T-helper 2 cell treated with Interferon-gamma antibody and Interleukin-4, amounts not matched to agents 100 ng/mL and 5 ng/mL, for 36 hours (primary cell): ENCODE measurements at regions not wholly inside any gene's neighbourhood (a gene's known extent, or its start where the extent isn't known, plus 50 kb on each side); places are given as distances from the start of the nearest gene placed in this dataset.

Experiments used
- intact Hi-C: fragments of 100-400 bp; cut with micrococcal nuclease; formaldehyde crosslinking; loops from one replicate; pipeline ENCODE4 v1.15.1; 2023

- intact Hi-C loops = no loop called here
Measured at GRCh38 chr20:50242548-50242862, 51.9 kb downstream of the CEBPB start.

- intact Hi-C loops = no loop called here
Measured at GRCh38 chr20:50242863-50243609, 52.4 kb downstream of the CEBPB start.

DNA sequence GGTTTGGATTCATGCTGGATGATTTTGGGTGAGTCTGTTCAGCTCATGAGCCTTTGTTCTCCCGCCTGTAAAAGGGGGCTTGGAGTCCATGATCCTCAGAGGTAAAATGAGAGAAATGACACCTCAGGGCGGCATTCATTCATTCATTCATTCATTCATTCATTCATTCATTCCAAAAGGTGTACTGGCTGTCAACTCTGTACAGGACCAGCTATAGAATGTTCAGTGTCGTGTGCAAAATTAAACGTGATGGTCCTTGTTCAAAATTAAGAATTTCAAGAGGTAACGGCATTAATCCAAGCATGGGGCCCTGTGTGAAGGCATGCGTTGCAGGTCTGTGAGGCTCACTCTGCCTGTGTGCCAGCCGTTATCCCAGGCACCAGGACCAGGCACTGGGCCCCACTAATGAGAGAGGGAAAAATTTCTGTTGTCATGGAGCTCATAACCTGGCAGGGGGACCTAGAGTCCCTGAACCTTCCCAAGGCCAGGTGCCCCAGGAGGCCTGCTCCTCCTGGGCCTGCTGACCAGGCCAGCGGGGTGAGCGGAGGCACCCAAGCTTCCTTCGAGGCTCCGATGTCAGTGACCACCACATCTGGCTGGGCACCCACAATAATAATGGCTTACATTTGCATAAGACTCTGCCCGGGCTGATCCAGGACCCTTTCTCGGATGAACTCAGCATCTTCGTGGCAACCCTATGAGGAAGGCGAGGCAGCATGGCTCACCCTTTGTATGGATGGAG is 53.2 kb downstream of the CEBPB start:
- intact Hi-C loops = no loop called here

- intact Hi-C loops = no loop called here
Measured at GRCh38 chr20:50244352-50245149, 53.9 kb downstream of the CEBPB start.

DNA sequence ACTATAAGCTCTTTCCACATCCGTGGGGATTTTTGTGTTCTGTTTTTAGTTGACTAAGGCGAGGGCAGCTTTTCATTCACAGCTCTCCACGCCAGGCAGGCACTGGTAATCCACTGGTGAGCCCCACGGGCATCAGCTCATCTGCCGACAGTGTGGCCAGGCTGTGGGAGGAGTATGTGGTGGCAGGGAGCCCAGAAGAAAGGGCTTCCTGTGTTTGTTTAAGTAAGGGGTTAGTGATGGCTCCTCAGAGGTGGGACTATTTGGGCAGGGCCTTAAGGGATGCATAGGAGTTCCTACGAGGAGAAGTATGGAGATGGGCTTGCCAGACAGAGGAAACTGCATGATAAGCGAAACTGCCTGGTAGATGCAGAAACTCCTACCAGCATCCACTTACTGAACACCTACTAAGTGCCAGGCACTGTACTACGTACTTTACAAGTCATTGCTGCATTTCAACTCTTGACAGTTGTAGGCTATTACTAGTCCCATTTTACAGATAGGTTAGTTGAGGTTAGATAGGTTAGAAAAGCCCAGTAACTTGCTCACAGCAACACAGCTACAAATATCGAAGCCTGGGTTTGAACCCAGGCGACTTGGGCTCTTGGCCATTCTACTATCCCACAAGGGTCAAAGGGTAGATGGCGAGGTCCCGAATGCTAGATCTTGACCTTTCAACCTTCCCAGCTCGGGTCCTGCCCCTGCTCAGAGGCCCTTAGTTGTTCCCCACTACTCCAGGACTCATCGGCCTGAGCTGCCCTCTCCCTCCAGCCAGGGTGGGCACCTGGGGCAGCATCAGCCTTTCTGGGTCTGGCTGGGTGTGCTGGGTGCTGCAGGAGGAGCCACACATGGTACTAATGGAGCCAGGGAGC is 55.1 kb downstream of the CEBPB start:
- intact Hi-C loops = no loop called here

GRCh38 chr20:50246367-50247195 is 56.0 kb downstream of the CEBPB start:
- intact Hi-C loops = no loop called here

DNA sequence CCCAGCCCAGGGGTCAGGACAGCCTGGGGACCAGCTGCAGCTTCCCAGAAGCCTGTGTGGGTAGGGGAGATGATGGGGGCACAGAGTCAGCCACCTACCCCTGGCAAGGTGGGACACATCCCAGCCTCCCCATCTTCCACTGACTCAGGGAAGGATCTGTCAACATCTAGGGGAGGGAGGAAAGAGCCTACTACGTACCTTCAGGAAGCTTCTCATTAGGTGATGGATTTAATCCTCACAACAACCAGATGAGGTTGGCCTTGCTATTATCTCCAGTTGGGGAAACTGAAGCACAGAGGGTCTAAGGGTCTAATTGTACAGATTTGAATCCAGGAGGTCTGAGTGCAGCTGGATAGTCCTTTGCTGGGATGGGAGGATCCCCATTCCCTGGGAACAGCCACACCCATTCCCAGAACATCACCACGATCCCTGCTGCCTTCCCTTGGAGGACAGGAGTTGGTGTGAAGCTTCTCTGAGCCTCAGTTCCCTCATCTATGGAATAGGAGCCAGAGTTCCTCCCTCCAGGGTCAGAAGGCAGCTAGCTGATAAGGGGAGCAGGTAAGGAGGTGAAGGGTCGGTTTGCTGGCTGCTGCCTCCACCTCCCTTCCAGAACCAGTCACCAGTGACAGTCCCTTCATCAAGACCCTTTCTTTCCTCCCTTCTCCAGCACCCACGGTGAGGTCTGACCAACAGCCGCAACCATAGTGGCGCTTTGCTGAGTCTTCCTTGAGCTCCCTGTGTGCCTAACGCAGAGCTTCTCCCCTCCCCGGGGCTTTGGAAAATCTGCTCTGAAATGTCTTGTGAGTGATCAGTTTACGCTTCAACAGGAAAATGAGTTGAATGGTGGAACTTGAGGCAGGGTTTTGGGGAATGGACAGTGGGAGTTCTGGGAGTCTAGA is 56.8 kb downstream of the CEBPB start:
- intact Hi-C loops = no loop called here

- intact Hi-C loops = no loop called here
Measured at GRCh38 chr20:50248104-50248641, 57.5 kb downstream of the CEBPB start.

GRCh38 chr20:50249447-50250388 is 59.1 kb downstream of the CEBPB start:
- intact Hi-C loops = no loop called here

DNA sequence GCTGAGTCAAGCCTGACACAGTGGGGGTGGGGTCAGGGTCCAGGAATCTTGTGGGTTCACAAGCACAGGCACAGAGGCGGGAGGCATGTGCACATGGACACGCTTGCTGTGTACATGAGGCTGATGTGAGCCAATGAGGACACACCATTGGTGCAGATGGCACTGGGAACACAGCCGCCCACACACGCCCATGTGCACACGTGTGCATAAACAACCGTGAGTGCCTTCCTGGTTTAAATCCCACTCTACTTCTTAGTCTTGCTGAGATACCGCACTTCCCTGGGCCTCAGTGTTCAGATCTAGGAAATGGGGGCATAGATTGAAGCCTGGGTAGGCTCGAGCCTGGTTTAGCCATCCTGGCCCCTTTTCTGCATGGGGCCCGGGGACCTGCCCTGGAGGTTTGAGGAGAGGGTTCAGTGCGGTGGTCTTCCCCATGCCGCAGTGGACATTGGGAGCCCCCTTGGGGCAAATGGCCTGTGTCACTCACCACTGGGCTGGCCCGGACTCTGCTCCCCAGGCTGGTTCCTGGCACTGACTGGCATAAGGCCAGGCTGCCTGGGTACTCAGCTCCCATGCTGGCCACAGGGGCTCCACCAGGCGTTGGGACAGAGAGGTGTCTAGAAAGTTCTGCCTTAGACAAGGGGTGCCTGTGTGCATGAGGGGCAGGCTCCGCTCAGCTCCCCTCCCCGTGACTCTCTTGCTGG is 60.2 kb downstream of the CEBPB start:
- intact Hi-C loops = no loop called here

GRCh38 chr20:50251383-50251748 is 60.7 kb downstream of the CEBPB start:
- intact Hi-C loops = no loop called here

- intact Hi-C loops = no loop called here
Measured at GRCh38 chr20:50251992-50252511, 61.4 kb downstream of the CEBPB start.

- intact Hi-C loops = no loop called here
Measured at GRCh38 chr20:50252701-50253100, 62.1 kb downstream of the CEBPB start.

- intact Hi-C loops = no loop called here
Measured at GRCh38 chr20:50253101-50253500, 62.5 kb downstream of the CEBPB start.

DNA sequence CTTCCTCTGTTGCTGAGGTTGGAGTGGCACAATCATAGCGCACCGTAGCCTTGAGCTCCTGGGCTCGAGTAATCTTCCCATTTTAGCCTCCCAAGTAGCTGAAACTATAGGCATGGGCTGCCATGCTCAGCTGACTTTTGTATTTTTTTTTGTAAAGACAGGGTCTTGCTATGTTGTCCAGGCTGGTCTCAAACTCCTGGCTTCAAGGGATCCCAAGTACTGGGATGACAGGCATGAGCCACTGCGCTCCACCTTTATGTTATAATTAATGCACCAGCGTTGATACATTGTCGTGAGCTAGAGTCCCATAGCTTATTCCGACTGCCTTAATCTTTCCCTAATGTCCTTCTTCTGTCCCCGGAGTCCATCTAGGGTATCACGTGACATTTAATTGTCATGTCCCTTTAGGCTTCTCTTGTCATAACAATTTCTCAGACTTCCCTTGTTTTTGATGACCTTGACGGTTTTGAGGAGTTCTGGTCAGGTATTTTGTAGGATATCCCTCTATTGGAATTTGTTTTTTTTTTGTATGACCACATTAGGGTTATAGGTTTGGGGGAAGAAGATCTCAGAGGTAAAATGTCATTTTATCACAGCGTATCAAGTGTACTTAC is 63.9 kb downstream of the CEBPB start:
- intact Hi-C loops = no loop called here

- intact Hi-C loops = no loop called here
Measured at GRCh38 chr20:50256577-50256976, 65.9 kb downstream of the CEBPB start.

GRCh38 chr20:50257860-50258259 is 67.2 kb downstream of the CEBPB start:
- intact Hi-C loops = no loop called here
